ENCODE measurements at regions not wholly inside any gene's neighbourhood (a gene's known extent, or its start where the extent isn't known, plus 50 kb on each side); places are given as distances from the start of the nearest gene placed in this dataset.

- intact Hi-C loops (cut with micrococcal nuclease): no loop called here
Observed at GRCh38 chr10:128694851-128695725, 568.9 kb upstream of the MKI67 start.

DNA sequence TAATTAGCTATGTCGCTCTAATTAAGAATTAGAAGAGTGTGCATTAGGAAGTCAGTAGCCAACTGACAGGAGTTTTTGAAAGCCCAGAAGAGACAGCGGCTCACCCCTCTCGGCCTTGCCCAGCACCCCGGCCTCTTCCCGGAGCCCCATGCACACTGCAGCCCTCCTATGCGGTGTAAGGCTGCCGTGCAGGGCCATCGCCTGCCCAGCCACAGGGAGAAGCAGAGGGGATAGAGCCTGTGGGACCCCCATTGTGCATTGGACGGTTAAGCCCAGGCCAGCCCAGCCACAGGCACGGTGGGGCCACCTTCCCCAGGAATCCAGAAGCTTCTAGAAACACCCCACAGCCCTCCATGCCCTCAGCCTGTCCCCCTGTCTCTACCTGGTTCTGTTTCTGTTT, 569.7 kb upstream of the MKI67 start:
- intact Hi-C loops (cut with micrococcal nuclease): no loop called here

DNA sequence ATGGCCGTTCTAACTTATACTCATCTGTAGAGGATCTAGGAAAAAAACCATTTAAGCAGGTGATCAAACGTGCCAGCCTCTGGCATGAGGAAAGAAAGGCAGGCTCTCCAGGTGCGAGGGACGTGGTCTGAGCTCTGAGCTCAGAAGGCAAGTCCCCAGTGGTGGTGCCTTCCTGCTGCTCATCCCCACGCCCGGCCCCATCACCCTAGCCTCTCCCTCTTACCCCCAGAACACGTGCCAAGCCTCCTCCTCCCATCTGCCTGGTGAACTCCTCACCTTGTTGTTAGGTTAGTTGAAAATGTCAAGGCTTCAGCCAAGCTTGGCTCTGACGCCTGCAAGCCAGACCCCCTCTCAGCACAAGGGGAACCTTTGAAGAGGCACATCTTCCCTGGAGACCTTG, 571.2 kb upstream of the MKI67 start:
- intact Hi-C loops (cut with micrococcal nuclease): no loop called here

DNA sequence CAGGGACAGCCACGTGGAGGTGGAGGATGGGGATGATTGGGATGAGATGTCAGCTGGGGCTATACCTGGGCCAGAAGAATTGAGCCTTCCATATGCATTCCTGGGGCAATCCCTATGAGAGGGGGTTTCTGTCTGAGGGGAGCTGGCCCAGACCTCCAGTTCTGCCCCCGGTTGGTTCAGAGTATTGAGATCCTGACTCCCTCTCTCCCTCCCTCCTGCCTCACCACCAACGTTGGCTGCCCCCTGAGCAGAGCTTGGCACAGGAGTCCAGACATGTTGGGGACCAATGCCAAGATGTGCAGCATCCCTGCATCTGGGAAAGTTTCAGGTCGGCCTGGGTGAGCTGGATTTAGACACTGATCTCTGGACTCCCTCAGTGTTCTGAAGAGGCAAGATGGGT, 575.2 kb upstream of the MKI67 start:
- intact Hi-C loops (cut with micrococcal nuclease): no loop called here

DNA sequence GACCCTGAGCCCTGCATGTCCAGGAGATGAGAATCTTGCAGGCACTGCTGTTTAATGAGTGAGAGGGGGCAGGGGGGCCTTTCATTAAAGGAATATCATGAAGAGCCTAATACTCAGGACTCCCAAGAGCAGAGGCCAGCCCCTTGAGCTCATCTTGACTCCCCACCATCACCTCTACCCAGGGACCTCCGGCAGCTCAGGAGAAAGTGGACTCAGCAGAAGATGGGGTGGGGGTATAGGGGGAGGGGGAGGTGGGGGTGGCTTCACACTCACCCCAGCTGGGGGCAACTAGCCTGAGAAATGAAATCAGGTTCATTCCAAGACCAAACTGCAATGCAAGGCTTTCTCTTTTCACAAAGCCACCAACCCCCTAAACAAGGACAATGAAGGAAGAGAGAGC, 575.6 kb upstream of the MKI67 start:
- intact Hi-C loops (cut with micrococcal nuclease): no loop called here

- intact Hi-C loops (cut with micrococcal nuclease): no loop called here
Observed at GRCh38 chr10:128704716-128705115, 578.5 kb upstream of the MKI67 start.

- intact Hi-C loops (cut with micrococcal nuclease): no loop called here
Observed at GRCh38 chr10:128708182-128708581, 582.0 kb upstream of the MKI67 start.

DNA sequence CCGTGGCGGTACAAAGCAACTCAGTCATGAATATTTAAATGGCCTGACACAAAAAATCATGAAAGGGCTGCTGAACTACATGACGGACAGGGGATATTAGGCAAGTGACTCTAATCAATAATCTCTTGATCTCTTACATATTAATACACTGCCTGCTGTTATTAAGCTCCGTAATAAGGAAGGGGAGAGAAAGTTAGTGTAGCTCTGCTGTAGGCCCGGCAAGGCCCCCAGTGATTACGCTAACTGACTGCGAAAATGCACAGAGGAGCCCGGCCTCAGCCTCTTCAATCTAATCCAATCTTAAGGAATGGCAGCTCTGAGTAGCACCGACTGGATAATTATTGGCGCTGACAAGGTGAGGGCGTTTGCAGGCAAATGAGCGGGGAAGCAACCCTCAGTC, 583.5 kb upstream of the MKI67 start:
- intact Hi-C loops (cut with micrococcal nuclease): no loop called here

DNA sequence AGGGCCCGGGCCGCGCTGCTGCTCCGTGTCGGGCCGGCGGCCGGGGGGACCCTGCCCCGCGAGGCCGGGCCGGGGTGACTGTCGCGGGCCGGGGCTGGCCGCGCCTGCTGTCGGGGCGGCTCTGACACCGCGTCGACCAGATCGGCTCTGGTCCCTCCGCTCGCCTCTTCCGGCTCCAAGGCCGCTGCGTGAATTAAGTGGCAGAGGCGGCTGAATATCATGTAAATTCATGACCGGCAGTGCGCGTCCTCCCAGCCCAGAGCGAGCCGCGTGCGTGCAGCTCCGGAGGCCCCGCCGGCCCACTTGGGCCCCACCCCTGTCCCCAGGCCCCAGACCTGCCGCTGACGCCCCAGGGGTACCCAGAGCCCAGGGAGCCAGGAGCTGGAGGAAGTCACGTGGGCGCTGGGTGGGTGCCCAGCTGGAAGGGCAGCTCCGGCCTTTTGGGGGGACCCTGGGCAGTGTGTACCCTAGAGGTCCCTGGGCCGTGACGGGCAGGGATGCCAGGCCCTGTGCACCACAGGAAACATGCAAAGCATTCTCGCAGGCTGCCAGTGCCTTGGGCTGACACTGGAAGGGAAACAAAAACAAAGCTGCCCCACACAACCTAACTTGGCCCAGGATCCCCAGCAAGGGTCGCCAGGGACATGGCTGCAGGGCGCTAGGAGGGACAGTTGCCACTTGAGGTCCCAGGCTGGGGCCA, 584.0 kb upstream of the MKI67 start:
- intact Hi-C loops (cut with micrococcal nuclease): no loop called here

- intact Hi-C loops (cut with micrococcal nuclease): no loop called here
Observed at GRCh38 chr10:128710798-128711183, 584.6 kb upstream of the MKI67 start.

DNA sequence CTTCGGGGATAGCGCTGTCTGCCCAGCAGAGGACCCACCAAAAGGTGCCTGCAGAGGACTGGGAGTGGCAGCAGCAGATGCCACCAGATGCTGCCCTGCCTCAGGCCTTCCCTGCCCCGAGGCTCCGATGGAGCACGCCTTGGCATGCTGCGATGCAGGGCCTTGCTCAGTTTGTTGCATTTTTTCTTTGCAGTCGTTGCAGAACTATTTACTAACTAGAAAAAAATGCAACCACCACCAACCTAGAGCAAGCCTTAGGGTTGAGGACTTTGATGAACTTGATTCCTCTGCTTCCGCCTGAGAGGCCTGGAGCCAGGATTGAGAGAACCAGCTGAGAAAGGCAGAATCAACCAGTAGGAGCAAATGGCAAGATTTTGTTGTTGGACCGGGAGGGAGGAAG, 585.6 kb upstream of the MKI67 start:
- intact Hi-C loops (cut with micrococcal nuclease): no loop called here

DNA sequence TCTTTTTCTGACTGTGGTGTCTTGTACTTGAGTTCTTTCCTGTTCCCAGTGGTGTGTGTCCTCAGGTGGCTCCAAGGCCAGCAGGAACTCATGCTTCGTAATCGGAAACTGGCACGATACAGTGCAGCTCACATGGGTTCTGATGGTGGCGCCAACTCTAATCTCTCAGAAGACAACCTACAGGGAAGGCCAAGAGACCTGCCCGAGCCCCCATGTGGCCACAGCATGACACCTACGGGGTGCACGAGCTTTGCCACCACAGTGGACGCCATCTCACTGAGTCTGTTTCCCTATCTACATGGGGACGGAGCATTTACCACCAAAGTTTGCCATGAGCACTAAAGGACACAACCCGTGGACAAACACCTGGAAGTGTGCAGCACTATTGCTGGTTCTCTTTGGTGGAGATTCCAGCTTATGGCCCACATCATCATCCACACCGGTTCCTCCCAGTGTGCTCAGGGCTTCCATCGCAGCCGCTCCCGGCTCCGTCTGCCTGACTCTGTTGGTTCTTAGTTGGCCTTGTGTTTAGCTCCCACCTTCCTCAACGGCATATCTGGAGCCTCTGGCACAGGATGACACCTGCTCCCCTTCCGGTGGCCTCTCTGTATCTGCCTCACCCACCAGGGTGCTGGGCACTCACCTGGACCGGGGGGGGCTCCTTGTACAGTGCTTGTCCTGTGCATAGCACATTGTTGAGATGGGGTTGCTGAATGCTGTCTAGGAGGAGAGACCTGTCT, 586.6 kb upstream of the MKI67 start:
- intact Hi-C loops (cut with micrococcal nuclease): no loop called here

DNA sequence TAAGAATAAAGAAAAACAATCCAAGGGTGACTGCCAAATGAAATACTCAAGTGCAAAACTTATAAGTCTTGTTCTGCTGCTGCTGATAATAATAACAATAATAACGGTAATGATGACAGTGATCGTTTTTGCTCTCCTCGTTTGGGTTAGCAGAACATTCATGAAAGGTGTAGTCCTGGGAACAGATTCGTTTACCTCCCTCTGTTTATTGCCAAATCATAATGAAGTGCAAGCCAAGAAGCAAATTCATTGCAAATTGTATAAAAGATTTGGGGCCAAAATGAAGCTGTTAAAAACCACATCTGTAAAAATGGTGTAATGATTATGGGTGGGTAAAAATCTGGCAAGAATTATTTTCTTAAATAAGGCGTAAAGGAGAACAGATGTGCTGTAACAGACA, 587.2 kb upstream of the MKI67 start:
- intact Hi-C loops (cut with micrococcal nuclease): no loop called here

DNA sequence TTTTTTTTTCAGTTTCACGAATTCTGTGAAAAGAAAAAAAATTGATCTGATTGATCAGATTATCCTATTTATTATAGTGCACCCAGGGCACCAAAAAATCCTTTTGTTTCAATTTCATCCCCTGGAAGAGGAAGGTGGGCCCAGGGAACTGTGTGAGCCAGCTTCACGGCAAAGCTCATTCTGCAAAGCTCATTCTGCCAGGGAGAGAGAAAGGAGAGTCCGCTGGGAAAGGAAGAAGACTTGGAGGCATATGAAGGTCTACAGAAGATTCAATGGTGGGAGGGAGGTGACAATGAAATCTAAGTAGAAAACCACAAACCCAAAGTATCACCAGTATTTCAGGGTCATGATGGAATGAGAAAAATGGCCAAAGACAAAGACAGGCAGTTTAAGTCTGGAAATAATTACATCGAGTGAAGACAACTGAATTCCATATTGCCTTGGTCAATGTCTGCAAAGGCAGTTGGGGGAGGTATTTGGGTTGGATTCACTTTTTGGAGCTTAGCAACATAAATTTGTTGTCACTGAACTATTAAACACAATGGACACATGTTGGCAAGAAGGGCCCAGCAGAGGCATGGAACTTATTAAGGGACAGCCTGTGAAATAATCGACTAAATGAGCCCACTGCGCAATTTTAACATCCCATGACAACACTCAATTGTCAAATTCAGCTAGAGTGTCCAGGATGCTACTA, 587.8 kb upstream of the MKI67 start:
- intact Hi-C loops (cut with micrococcal nuclease): no loop called here

GRCh38 chr10:128714644-128715415, 588.6 kb upstream of the MKI67 start:
- intact Hi-C loops (cut with micrococcal nuclease): no loop called here

DNA sequence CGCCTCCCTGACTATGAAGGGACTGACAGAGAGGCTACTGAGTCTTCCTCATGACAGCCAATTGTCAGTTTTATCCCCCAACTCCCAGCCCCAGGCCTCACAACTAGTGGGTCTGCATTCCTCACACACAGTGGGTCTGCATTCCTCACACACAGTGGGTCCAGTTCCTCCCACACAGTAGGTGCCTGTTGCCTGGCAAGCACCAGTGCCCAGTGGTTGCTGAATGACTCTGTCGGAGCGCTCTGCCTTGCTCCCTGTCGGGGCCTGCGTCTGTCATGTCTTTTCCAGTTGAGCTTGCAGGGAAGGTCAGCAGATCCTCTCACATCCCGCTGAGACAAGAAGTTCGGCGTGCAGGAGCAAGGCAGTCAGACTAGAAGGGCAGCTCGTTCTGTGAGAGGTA, 590.0 kb upstream of the MKI67 start:
- intact Hi-C loops (cut with micrococcal nuclease): no loop called here

DNA sequence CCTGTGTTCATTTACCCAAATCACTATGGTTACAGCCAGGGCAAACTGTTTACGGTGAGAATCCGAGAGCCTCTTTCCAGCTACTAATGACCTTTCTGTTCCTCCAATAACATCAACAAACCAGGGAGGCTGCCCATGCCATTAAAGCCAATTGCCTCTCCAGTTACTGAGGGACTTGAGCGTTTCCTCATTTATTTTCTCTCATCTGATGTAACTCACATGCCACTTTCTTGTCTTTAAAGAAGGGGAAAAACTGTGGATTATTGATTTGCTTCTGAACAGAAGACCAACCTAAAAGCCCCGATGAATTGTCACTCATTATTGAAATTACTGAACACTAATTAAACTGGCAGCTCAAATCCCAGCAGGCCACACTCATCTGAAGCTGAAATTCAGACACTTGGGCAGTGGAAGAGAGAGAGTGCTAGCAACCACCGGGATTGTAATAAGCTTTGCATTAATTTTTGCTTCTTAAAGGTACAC, 595.8 kb upstream of the MKI67 start:
- intact Hi-C loops (cut with micrococcal nuclease): no loop called here

GRCh38 chr10:128722947-128723346, 596.7 kb upstream of the MKI67 start:
- intact Hi-C loops (cut with micrococcal nuclease): no loop called here

GRCh38 chr10:128723631-128724205, 597.5 kb upstream of the MKI67 start:
- intact Hi-C loops (cut with micrococcal nuclease): no loop called here

GRCh38 chr10:128725531-128725930, 599.3 kb upstream of the MKI67 start:
- intact Hi-C loops (cut with micrococcal nuclease): no loop called here

Measured in T-helper 1 cell treated with Interleukin-12 subunit alpha and Interleukin-12 subunit beta and Interleukin-4 antibody, amounts not matched to agents 30 ng/mL and 1 ng/mL, for 36 hours (primary cell).